Neuronal stem cell (in vitro differentiated cells): ENCODE measurements at regions not wholly inside any gene's neighbourhood (a gene's known extent, or its start where the extent isn't known, plus 50 kb on each side); places are given as distances from the start of the nearest gene placed in this dataset.

Experiments
- DNase-seq: peaks from one replicate; pipeline ENCODE4 v3.0.0-alpha.2; 2013; ENCODE audit warnings: low spot score
- H2AFZ ChIP-seq: one replicate; pipeline ENCODE4 v1.6.1; 2013; ENCODE audit warnings: mild to moderate bottlenecking, low read length, inconsistent platforms
- H2AK5ac ChIP-seq: 2 replicates; pipeline ENCODE4 v1.6.1; 2013; ENCODE audit warnings: low read depth, mild to moderate bottlenecking, inconsistent platforms, low read length, moderate library complexity, mixed read lengths
- H2BK120ac ChIP-seq: 2 replicates; pipeline ENCODE4 v1.6.1; 2013; ENCODE audit warnings: low read depth, mild to moderate bottlenecking, inconsistent platforms, low read length, moderate library complexity, mixed read lengths
- H2BK12ac ChIP-seq: one replicate; pipeline ENCODE4 v1.6.1; 2013; ENCODE audit warnings: low read length, inconsistent platforms
- H2BK15ac ChIP-seq: 2 replicates; pipeline ENCODE4 v1.6.1; 2013; ENCODE audit warnings: mild to moderate bottlenecking, low read length, inconsistent platforms, mixed read lengths
- H2BK5ac ChIP-seq: one replicate; pipeline ENCODE4 v1.6.1; 2013; ENCODE audit warnings: inconsistent platforms, mild to moderate bottlenecking, low read length, moderate library complexity
- H3K14ac ChIP-seq: one replicate; pipeline ENCODE4 v1.6.1; 2013; ENCODE audit warnings: low read length, inconsistent platforms
- H3K18ac ChIP-seq: 2 replicates; pipeline ENCODE4 v1.6.1; 2013; ENCODE audit warnings: low read length, inconsistent platforms
- H3K23ac ChIP-seq: 2 replicates; pipeline ENCODE4 v1.6.1; 2013; ENCODE audit warnings: low read depth, mild to moderate bottlenecking, mixed read lengths, low read length, inconsistent platforms; ENCODE audit not compliant: poor library complexity
- H3K27ac ChIP-seq: replicated peaks from 3 replicates; pipeline ENCODE4 v1.5.1; 2013; ENCODE audit warnings: low read length, inconsistent platforms
- H3K27me3 ChIP-seq, 3 experiments: 2 replicates each; pipeline ENCODE4 v1.6.1; 2013; ENCODE audit warnings: low read length in 3 of 3, mild to moderate bottlenecking in 2 of 3, inconsistent platforms in 1 of 3, low read depth in 1 of 3, mixed read lengths in 1 of 3, moderate library complexity in 1 of 3; ENCODE audit not compliant: control insufficient read depth in 3 of 3, insufficient read depth in 3 of 3
- H3K36me3 ChIP-seq, 2 donors: replicated peaks in 1 of 2; 2 replicates each; pipeline ENCODE4 v1.6.1; 2013; ENCODE audit warnings: low read length in 2 of 2; ENCODE audit not compliant: control insufficient read depth in 2 of 2, insufficient read depth in 2 of 2
- H3K4ac ChIP-seq: 2 replicates; pipeline ENCODE4 v1.6.1; 2013; ENCODE audit warnings: inconsistent platforms, mild to moderate bottlenecking, low read length, moderate library complexity
- H3K4me1 ChIP-seq, 2 donors: 1 replicate in 1 of 2; 2 replicates in 1 of 2; pipeline ENCODE4 v1.6.1; 2013; ENCODE audit warnings: low read length in 2 of 2, low read depth in 1 of 2; ENCODE audit not compliant: control insufficient read depth in 2 of 2, insufficient read depth in 1 of 2
- H3K4me2 ChIP-seq: one replicate; pipeline ENCODE4 v1.6.1; 2013; ENCODE audit warnings: mild to moderate bottlenecking, low read length, inconsistent platforms; ENCODE audit not compliant: insufficient read depth, poor library complexity, severe bottlenecking
- H3K4me3 ChIP-seq, 2 donors: 2 replicates each; pipeline ENCODE4 v1.5.1; 2013; ENCODE audit warnings: low read length in 2 of 2, mild to moderate bottlenecking in 2 of 2, inconsistent platforms in 1 of 2, moderate library complexity in 1 of 2
- H3K79me1 ChIP-seq: one replicate; pipeline ENCODE4 v1.6.1; 2013; ENCODE audit warnings: low read depth, mild to moderate bottlenecking, inconsistent platforms, low read length, moderate library complexity
- H3K9ac ChIP-seq: one replicate; pipeline ENCODE4 v1.6.1; 2013; ENCODE audit warnings: mild to moderate bottlenecking, low read depth, low read length, inconsistent platforms; ENCODE audit not compliant: poor library complexity
- H3K9me3 ChIP-seq, 2 donors: replicated peaks in 1 of 2; 2 replicates each; pipeline versions ENCODE3 to v1.6.1; 2013; ENCODE audit warnings: low read length in 2 of 2, mild to moderate bottlenecking in 2 of 2, inconsistent platforms in 1 of 2, low read depth in 1 of 2, mixed read lengths in 1 of 2, moderate library complexity in 1 of 2; ENCODE audit not compliant: control insufficient read depth in 2 of 2, insufficient read depth in 1 of 2
- H4K8ac ChIP-seq: one replicate; pipeline ENCODE4 v1.6.1; 2013; ENCODE audit warnings: low read depth, mild to moderate bottlenecking, inconsistent platforms, low read length, moderate library complexity
- H4K91ac ChIP-seq: one replicate; pipeline ENCODE4 v1.6.1; 2013; ENCODE audit warnings: low read length, low read depth, mild to moderate bottlenecking, inconsistent platforms; ENCODE audit not compliant: poor library complexity
- WGBS, 2 donors: extraction: QIAGEN DNeasy Blood & Tissue Kit; methylation state at CpG; one replicate each; pipeline ENCODE4 v1.1.7; 2013; ENCODE audit warnings: missing lambda C conversion rate in 2 of 2, mixed read lengths in 1 of 2; ENCODE audit not compliant: insufficient read length in 2 of 2, insufficient replicate concordance in 1 of 2; ENCODE audit errors: extremely low coverage in 2 of 2; 5-methylcytosine and 5-hydroxymethylcytosine counted together

DNA sequence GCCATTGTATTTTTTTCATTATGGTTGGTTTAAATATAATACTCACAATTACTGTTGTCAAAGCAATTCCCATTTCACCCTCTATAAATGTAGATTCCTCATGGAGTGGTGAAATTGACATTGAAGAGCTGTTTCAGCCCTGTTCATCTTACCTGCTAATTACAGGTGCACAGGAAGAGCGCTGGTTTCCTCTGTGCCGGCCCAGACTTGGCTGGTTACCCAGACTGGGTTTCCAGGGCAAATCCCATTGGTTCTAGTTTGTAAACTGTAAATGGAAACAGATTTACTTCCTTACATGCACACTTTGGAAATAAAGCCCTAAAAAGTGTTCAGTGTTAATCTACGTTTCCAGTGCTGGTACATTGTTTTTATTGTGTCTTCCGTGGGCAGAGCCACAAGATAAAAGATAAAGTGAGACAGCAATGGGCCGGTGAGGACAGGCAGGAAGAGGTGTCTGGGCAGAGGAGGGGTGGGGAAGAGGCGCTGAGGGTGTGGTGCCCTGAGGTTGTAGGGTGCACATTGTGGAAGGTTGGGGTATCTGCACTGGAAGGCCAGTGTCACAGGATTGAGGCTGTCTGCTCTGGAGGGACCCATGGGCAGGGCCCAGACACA lies 71.6 kb upstream of the ZPBP start:
- H3K4me1 ChIP-seq, result no peaks in the 10 kb centered on the region
- no peaks in the 10 kb centered on the region for H3K9me3 ChIP-seq
- no peak overlapping the region for H3K4ac ChIP-seq
- H2BK12ac ChIP-seq, result no peak overlapping the region
- no peak overlapping the region for H3K9ac ChIP-seq
- H2BK120ac ChIP-seq, result no peak overlapping the region
- no peak overlapping the region for H2AFZ ChIP-seq
- DNase-seq, result no peak
- H3K36me3 ChIP-seq, result no peaks in the 10 kb centered on the region
- peak overlapping the region; percentile 71 for H2BK5ac ChIP-seq
- H3K27ac ChIP-seq, result no peak overlapping the region
- WGBS, 2 donors, result no CpG with 5 or more reads among the region's 6 CpGs
- H3K4me3 ChIP-seq, result no peak overlapping the region
- H4K8ac ChIP-seq, result no peak overlapping the region
- H3K27me3 ChIP-seq, result no peaks in the 10 kb centered on the region
- no peak overlapping the region for H3K18ac ChIP-seq
- H4K91ac ChIP-seq, result no peak overlapping the region
- H2BK15ac ChIP-seq, result no peak overlapping the region
- no peak overlapping the region for H2AK5ac ChIP-seq
- no peak overlapping the region for H3K23ac ChIP-seq
- no peaks in the 10 kb centered on the region for H3K79me1 ChIP-seq
- no peak overlapping the region for H3K4me2 ChIP-seq
- peak overlapping the region; percentile 75 for H3K14ac ChIP-seq

DNA sequence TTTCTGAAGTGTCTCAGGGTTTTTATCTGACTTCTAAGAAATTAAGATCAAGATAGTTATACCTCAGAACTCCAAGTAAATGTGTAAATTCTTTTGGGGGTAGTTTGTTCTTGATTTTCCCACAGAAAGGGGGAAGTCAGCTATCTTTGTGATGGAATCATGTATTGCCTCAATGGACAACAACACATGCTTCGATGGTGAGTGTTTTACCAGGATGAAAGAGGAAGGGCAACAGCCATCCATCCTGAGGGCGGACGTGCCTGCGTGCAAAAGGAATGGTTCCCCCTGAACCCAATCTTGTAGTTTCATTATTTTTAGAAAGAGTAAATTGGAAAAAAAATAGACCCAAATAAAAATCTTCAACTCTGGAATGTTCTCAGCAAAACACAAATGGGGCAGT lies 67.2 kb upstream of the ZPBP start:
- no peak overlapping the region for H3K18ac ChIP-seq
- H3K14ac ChIP-seq, result no peak overlapping the region
- no peak overlapping the region for H2BK5ac ChIP-seq
- DNase-seq, result no peak
- H3K9me3 ChIP-seq, result no peaks in the 10 kb centered on the region
- WGBS, 2 donors, result no CpG with 5 or more reads among the region's 4 CpGs
- no peak overlapping the region for H4K91ac ChIP-seq
- no peak overlapping the region for H2AK5ac ChIP-seq
- no peak overlapping the region for H2BK12ac ChIP-seq
- no peaks in the 10 kb centered on the region for H3K27me3 ChIP-seq
- no peak overlapping the region for H3K23ac ChIP-seq
- no peak overlapping the region for H3K4me3 ChIP-seq
- no peak overlapping the region for H2BK15ac ChIP-seq
- no peaks in the 10 kb centered on the region for H3K4me1 ChIP-seq
- no peak overlapping the region for H2BK120ac ChIP-seq
- H4K8ac ChIP-seq, result no peak overlapping the region
- H3K4ac ChIP-seq, result no peak overlapping the region
- H3K79me1 ChIP-seq, result no peaks in the 10 kb centered on the region
- H3K9ac ChIP-seq, result no peak overlapping the region
- no peak overlapping the region for H3K4me2 ChIP-seq
- no peaks in the 10 kb centered on the region for H3K36me3 ChIP-seq
- H2AFZ ChIP-seq, result no peak overlapping the region
- no peak overlapping the region for H3K27ac ChIP-seq

GRCh38 chr7:50159154-50159553 lies 66.1 kb upstream of the ZPBP start:
- Histone ChIP-seq H4K8ac (no peak overlapping the region), H3K9ac (no peak overlapping the region), H3K27ac (no peak overlapping the region), H3K18ac (peak overlapping the region; percentile 41), H2AK5ac (peak overlapping the region; percentile 11), H3K4ac (no peak overlapping the region), H2BK120ac (no peak overlapping the region), H3K79me1 (no peaks in the 10 kb centered on the region), H3K4me1 (no peaks in the 10 kb centered on the region), H2AFZ (no peak overlapping the region), H3K4me3 (no peak overlapping the region), H3K23ac (no peak overlapping the region), H4K91ac (no peak overlapping the region), H2BK15ac (no peak overlapping the region), H3K36me3 (no peaks in the 10 kb centered on the region), H3K14ac (no peak overlapping the region), H3K9me3 (no peaks in the 10 kb centered on the region), H3K4me2 (no peak overlapping the region), H2BK5ac (no peak overlapping the region), H2BK12ac (no peak overlapping the region), H3K27me3 (no peaks in the 10 kb centered on the region)
- no CpG with 5 or more reads among the region's 25 CpGs for WGBS, 2 donors
- DNase-seq, result no peak

DNA sequence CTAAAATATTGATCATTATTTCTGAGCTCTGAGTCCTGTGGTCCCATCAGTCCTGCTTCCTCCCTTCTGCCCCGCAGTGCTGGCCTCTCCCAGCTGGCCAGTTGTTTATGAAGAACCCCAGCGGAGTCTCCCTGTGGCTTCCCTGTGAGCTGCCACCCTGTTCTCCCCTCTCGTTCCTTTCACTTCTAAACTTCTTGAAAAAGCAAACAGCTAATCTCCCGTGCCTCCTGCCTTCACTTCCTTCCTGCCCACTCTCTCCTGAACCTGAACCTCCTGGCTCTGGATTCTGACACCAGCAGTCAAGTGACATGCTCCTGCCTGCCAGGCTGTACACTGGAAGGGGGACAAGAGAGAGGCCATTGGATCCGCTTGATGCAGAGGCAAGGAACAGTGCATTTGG lies 63.7 kb upstream of the ZPBP start:
- Histone ChIP-seq H2BK12ac (no peak overlapping the region), H3K4me2 (no peak overlapping the region), H2BK120ac (no peak overlapping the region), H3K27me3 (no peaks in the 10 kb centered on the region), H2BK5ac (no peak overlapping the region), H3K9ac (no peak overlapping the region), H3K18ac (no peak overlapping the region), H3K9me3 (no peaks in the 10 kb centered on the region), H3K4me1 (no peaks in the 10 kb centered on the region), H3K36me3 (no peaks in the 10 kb centered on the region), H3K27ac (no peak overlapping the region), H3K79me1 (no peaks in the 10 kb centered on the region), H3K23ac (no peak overlapping the region), H3K4me3 (peak overlapping the region in 1 of 2 donors; percentile 8), H2AK5ac (no peak overlapping the region), H2BK15ac (no peak overlapping the region), H2AFZ (no peak overlapping the region), H4K8ac (no peak overlapping the region), H4K91ac (no peak overlapping the region), H3K14ac (no peak overlapping the region), H3K4ac (no peak overlapping the region)
- no peak for DNase-seq
- no CpG with 5 or more reads among the region's 5 CpGs for WGBS, 2 donors
